Small intestine (tissue), 7 donors: ENCODE measurements at regions not wholly inside any gene's neighbourhood (a gene's known extent, or its start where the extent isn't known, plus 50 kb on each side); places are given as distances from the start of the nearest gene placed in this dataset.
"Not testable (repeated sequence)": the region's sequence is repeated elsewhere in the genome, so short reads cannot be mapped to it uniquely, and the experiment has no call there.

Source experiments
- DNase-seq, 2 donors: peaks; one replicate each; pipeline versions ENCODE4 v3.0.0 to v3.0.0-alpha.2; 2013
- FAIRE-seq: peaks from 2 replicates; lab custom pipeline; 2012; peaks lifted over from hg19 to GRCh38; lab: Jason Lieb, UNC
- H3K27ac ChIP-seq, 3 donors: one replicate each; pipeline ENCODE4 v1.5.1; 2013; ENCODE audit warnings: low read length in 2 of 3, mild to moderate bottlenecking in 2 of 3, control low read depth in 1 of 3, inconsistent platforms in 1 of 3, low read depth in 1 of 3, moderate library complexity in 1 of 3
- H3K27me3 ChIP-seq, 3 donors: one replicate each; pipeline ENCODE4 v1.6.1; 2013; ENCODE audit warnings: low read length in 3 of 3, inconsistent platforms in 1 of 3; ENCODE audit not compliant: control insufficient read depth in 3 of 3, insufficient read depth in 3 of 3
- H3K36me3 ChIP-seq, 3 donors: one replicate each; pipeline ENCODE4 v1.6.1; 2013; ENCODE audit warnings: low read length in 3 of 3, inconsistent platforms in 1 of 3, low read depth in 1 of 3, mild to moderate bottlenecking in 1 of 3, moderate library complexity in 1 of 3; ENCODE audit not compliant: control insufficient read depth in 3 of 3, insufficient read depth in 2 of 3
- H3K4me1 ChIP-seq, 3 donors: one replicate each; pipeline ENCODE4 v1.6.1; 2013; ENCODE audit warnings: low read length in 2 of 3, inconsistent platforms in 1 of 3, low read depth in 1 of 3, mild to moderate bottlenecking in 1 of 3, moderate library complexity in 1 of 3; ENCODE audit not compliant: control insufficient read depth in 3 of 3, insufficient read depth in 2 of 3
- H3K4me3 ChIP-seq, 3 donors: one replicate each; pipeline ENCODE4 v1.5.1; 2013; ENCODE audit warnings: low read length in 3 of 3, control low read depth in 1 of 3, inconsistent platforms in 1 of 3, low read depth in 1 of 3, mild to moderate bottlenecking in 1 of 3, moderate library complexity in 1 of 3
- H3K9me3 ChIP-seq, 2 donors: one replicate each; pipeline ENCODE4 v1.6.1; 2013; ENCODE audit warnings: low read depth in 1 of 2, low read length in 1 of 2; ENCODE audit not compliant: control insufficient read depth in 2 of 2, insufficient read depth in 1 of 2
- WGBS, 3 donors: extraction: QIAGEN DNeasy Blood & Tissue Kit; methylation state at CpG; one replicate each; pipeline ENCODE4 v1.1.7; 2013; 5-methylcytosine and 5-hydroxymethylcytosine counted together
- donor health status: healthy with polysubstance abuse.
- donor health status: control.
- donor health status: control.
- donor health status: Bipolar disorder and iron deficiency.
- donor health status: healthy.

- not testable (repeated sequence) for FAIRE-seq, H3K27ac ChIP-seq, H3K36me3 ChIP-seq, H3K4me1 ChIP-seq, DNase-seq, H3K27me3 ChIP-seq, H3K9me3 ChIP-seq, H3K4me3 ChIP-seq
- WGBS, 3 donors: 96 to 97% (median 96%) methylated on average over 6 of the region's 6 CpGs
Measured at GRCh38 chr4:155439760-155440159, 63.0 kb upstream of the MAP9 start.

- Histone ChIP-seq H3K27me3 (no peaks in the 10 kb centered on the region), H3K27ac (no peak overlapping the region), H3K36me3 (no peaks in the 10 kb centered on the region), H3K9me3 (no peaks in the 10 kb centered on the region), H3K4me3 (no peak overlapping the region), H3K4me1 (no peaks in the 10 kb centered on the region)
- WGBS, 3 donors: 77 to 87% (median 78%) methylated on average over 3 of the region's 3 CpGs
- no peak for DNase-seq
- no peak for FAIRE-seq
Measured at GRCh38 chr4:155434904-155435303, 58.1 kb upstream of the MAP9 start.

- WGBS, 3 donors: 79 to 80% (median 80%) methylated on average over 1 of the region's 1 CpG
- Histone ChIP-seq H3K9me3 (no peaks in the 10 kb centered on the region), H3K4me3 (no peak overlapping the region), H3K36me3 (no peaks in the 10 kb centered on the region), H3K4me1 (no peaks in the 10 kb centered on the region), H3K27me3 (no peaks in the 10 kb centered on the region), H3K27ac (no peak overlapping the region)
- DNase-seq: no peak
- FAIRE-seq: no peak
Measured at GRCh38 chr4:155434366-155434765, 57.6 kb upstream of the MAP9 start.

GRCh38 chr4:155433636-155434360 is 57.0 kb upstream of the MAP9 start:
- FAIRE-seq (no peak), DNase-seq (no peak)
- H3K4me1 ChIP-seq: no peaks in the 10 kb centered on the region
- 19 to 61% (median 27%) methylated on average over 2 of the region's 2 CpGs for WGBS, 3 donors
- H3K36me3 ChIP-seq: no peaks in the 10 kb centered on the region
- no peak overlapping the region for H3K4me3 ChIP-seq
- H3K27ac ChIP-seq: no peak overlapping the region
- H3K9me3 ChIP-seq: no peaks in the 10 kb centered on the region
- H3K27me3 ChIP-seq: no peaks in the 10 kb centered on the region

GRCh38 chr4:155430895-155431795 is 54.4 kb upstream of the MAP9 start:
- Histone ChIP-seq H3K27me3 (no peaks in the 10 kb centered on the region), H3K4me1 (no peaks in the 10 kb centered on the region), H3K4me3 (no peak overlapping the region), H3K9me3 (peaks cover 0 to 10% of the 10 kb centered on the region in 2 donors), H3K36me3 (no peaks in the 10 kb centered on the region), H3K27ac (no peak overlapping the region)
- WGBS, 3 donors: 28 to 39% (median 38%) methylated on average over 2 of the region's 2 CpGs
- no peak for DNase-seq
- FAIRE-seq: no peak

- Histone ChIP-seq H3K9me3 (peaks cover 0 to 12% of the 10 kb centered on the region in 2 donors), H3K4me1 (no peaks in the 10 kb centered on the region), H3K36me3 (no peaks in the 10 kb centered on the region), H3K27ac (no peak overlapping the region), H3K4me3 (no peak overlapping the region), H3K27me3 (no peaks in the 10 kb centered on the region)
- FAIRE-seq: no peak
- DNase-seq: no peak
Measured at GRCh38 chr4:155428128-155428527, 51.4 kb upstream of the MAP9 start.

GRCh38 chr4:155426953-155427352 is 50.2 kb upstream of the MAP9 start:
- H3K27ac ChIP-seq: no peak overlapping the region
- WGBS, 3 donors: 23 to 60% (median 52%) methylated on average over 9 of the region's 9 CpGs
- no peaks in the 10 kb centered on the region for H3K36me3 ChIP-seq
- no peak for FAIRE-seq
- DNase-seq: no peak
- H3K4me1 ChIP-seq: no peaks in the 10 kb centered on the region
- no peaks in the 10 kb centered on the region for H3K27me3 ChIP-seq
- H3K4me3 ChIP-seq: no peak overlapping the region
- H3K9me3 ChIP-seq: peaks cover 0 to 15% of the 10 kb centered on the region in 2 donors
